Mesothelial cell of epicardium (in vitro differentiated cells): ENCODE measurements at regions not wholly inside any gene's neighbourhood (a gene's known extent, or its start where the extent isn't known, plus 50 kb on each side); places are given as distances from the start of the nearest gene placed in this dataset.

Experiments
- DNase-seq, 2 experiments: peaks; one replicate each; pipeline ENCODE4 v3.0.0; 2021; ENCODE audit warnings: low spot score in 2 of 2; ENCODE audit not compliant: unreplicated experiment in 2 of 2
- H3K27ac Mint-ChIP-seq: 2 replicates; pipeline ENCODE4 v1.8.0; 2021; ENCODE audit warnings: mixed read lengths
- H3K27me3 Mint-ChIP-seq: 2 replicates; pipeline ENCODE4 v1.8.0; 2021; ENCODE audit warnings: low read depth, mixed read lengths
- H3K36me3 Mint-ChIP-seq: 2 replicates; pipeline ENCODE4 v1.8.0; 2021; ENCODE audit warnings: mixed read lengths
- H3K4me1 Mint-ChIP-seq: 2 replicates; pipeline ENCODE4 v1.8.0; 2021; ENCODE audit warnings: mixed read lengths
- H3K4me3 Mint-ChIP-seq: 2 replicates; pipeline ENCODE4 v1.8.0; 2021; ENCODE audit warnings: mild to moderate bottlenecking, moderate library complexity, mixed read lengths
- H3K9me3 Mint-ChIP-seq: 2 replicates; pipeline ENCODE4 v1.8.0; 2021; ENCODE audit warnings: mixed read lengths
- CTCF ChIP-seq: fragments of 200-600 bp; sonication (generic); IDR thresholded peaks from one replicate; pipeline ENCODE4 v1.5.0; 2021; ENCODE audit warnings: antibody characterized with exemption; ENCODE audit not compliant: unreplicated experiment

GRCh38 chr4:75158451-75158850 is 225.5 kb downstream of the PARM1 start:
- Mint-ChIP-seq H3K27me3 (peaks cover 7% of the 10 kb centered on the region), H3K36me3 (no peaks in the 10 kb centered on the region), H3K4me3 (no peak overlapping the region), H3K4me1 (peaks cover 2% of the 10 kb centered on the region), H3K9me3 (peaks cover 24% of the 10 kb centered on the region), H3K27ac (no peak overlapping the region)
- no peak for DNase-seq
- TF ChIP-seq CTCF = no peak

- Mint-ChIP-seq H3K27me3 (no peaks in the 10 kb centered on the region), H3K4me1 (no peaks in the 10 kb centered on the region), H3K9me3 (peaks cover 31% of the 10 kb centered on the region), H3K4me3 (no peak overlapping the region), H3K27ac (no peak overlapping the region), H3K36me3 (no peaks in the 10 kb centered on the region)
- TF ChIP-seq CTCF = no peak
- DNase-seq = no peak
Observed at GRCh38 chr4:75154994-75155393, 222.1 kb downstream of the PARM1 start.

GRCh38 chr4:75146223-75146622 is 213.3 kb downstream of the PARM1 start:
- no peak for TF ChIP-seq CTCF
- Mint-ChIP-seq H3K4me3 (no peak overlapping the region), H3K36me3 (no peaks in the 10 kb centered on the region), H3K4me1 (no peaks in the 10 kb centered on the region), H3K27me3 (peaks cover 4% of the 10 kb centered on the region), H3K9me3 (no peaks in the 10 kb centered on the region), H3K27ac (no peak overlapping the region)
- no peak for DNase-seq

GRCh38 chr4:75144475-75144874 is 211.6 kb downstream of the PARM1 start:
- Mint-ChIP-seq H3K4me1 (no peaks in the 10 kb centered on the region), H3K27me3 (peaks cover 4% of the 10 kb centered on the region), H3K4me3 (no peak overlapping the region), H3K36me3 (no peaks in the 10 kb centered on the region), H3K27ac (no peak overlapping the region), H3K9me3 (no peaks in the 10 kb centered on the region)
- no peak for TF ChIP-seq CTCF
- DNase-seq = no peak

- Mint-ChIP-seq H3K4me3 (no peak overlapping the region), H3K4me1 (no peaks in the 10 kb centered on the region), H3K36me3 (no peaks in the 10 kb centered on the region), H3K9me3 (no peaks in the 10 kb centered on the region), H3K27ac (no peak overlapping the region), H3K27me3 (peaks cover 1% of the 10 kb centered on the region)
- no peak for DNase-seq
- TF ChIP-seq CTCF = no peak
Observed at GRCh38 chr4:75142850-75143249, 209.9 kb downstream of the PARM1 start.

GRCh38 chr4:75142382-75142781 is 209.5 kb downstream of the PARM1 start:
- Mint-ChIP-seq H3K9me3 (no peaks in the 10 kb centered on the region), H3K27ac (no peak overlapping the region), H3K36me3 (no peaks in the 10 kb centered on the region), H3K4me1 (no peaks in the 10 kb centered on the region), H3K27me3 (peaks cover 1% of the 10 kb centered on the region), H3K4me3 (no peak overlapping the region)
- no peak for DNase-seq
- no peak for TF ChIP-seq CTCF
